Effector memory CD8-positive, alpha-beta T cell (primary cell): ENCODE measurements at regions not wholly inside any gene's neighbourhood (a gene's known extent, or its start where the extent isn't known, plus 50 kb on each side); places are given as distances from the start of the nearest gene placed in this dataset.

Experiments
- ATAC-seq: fragments of 150-1000 bp; cut with Tn5 transposase; replicated peaks from 2 replicates; pipeline ENCODE4 v1.10.0; 2021; ENCODE audit warnings: mild to moderate bottlenecking, moderate library complexity
- DNase-seq, 3 experiments: peaks; one replicate each; pipeline ENCODE4 v3.0.0; 2021
- H3K27ac Mint-ChIP-seq, 2 donors: one replicate each; pipeline ENCODE4 v1.8.0; 2022; ENCODE audit warnings: mild to moderate bottlenecking in 2 of 2, mixed read lengths in 2 of 2, moderate library complexity in 2 of 2
- H3K27me3 Mint-ChIP-seq, 2 donors: one replicate each; pipeline ENCODE4 v1.8.0; 2022; ENCODE audit warnings: mixed read lengths in 2 of 2
- H3K36me3 Mint-ChIP-seq: one replicate; pipeline ENCODE4 v1.8.0; 2022; ENCODE audit warnings: mild to moderate bottlenecking, moderate library complexity, mixed read lengths; ENCODE audit not compliant: insufficient read depth
- H3K4me1 Mint-ChIP-seq, 2 donors: one replicate each; pipeline ENCODE4 v1.8.0; 2022; ENCODE audit warnings: low read depth in 2 of 2, mixed read lengths in 2 of 2
- H3K4me3 Mint-ChIP-seq, 2 donors: one replicate each; pipeline ENCODE4 v1.8.0; 2022; ENCODE audit warnings: mild to moderate bottlenecking in 2 of 2, mixed read lengths in 2 of 2, moderate library complexity in 2 of 2
- H3K9me3 Mint-ChIP-seq, 2 donors: one replicate each; pipeline ENCODE4 v1.8.0; 2022; ENCODE audit warnings: mixed read lengths in 2 of 2

- Mint-ChIP-seq H3K27ac (no peak overlapping the region), H3K4me3 (no peak overlapping the region), H3K4me1 (no peaks in the 10 kb centered on the region), H3K27me3 (peaks cover 40 to 70% of the 10 kb centered on the region in 2 donors), H3K9me3 (no peaks in the 10 kb centered on the region), H3K36me3 (peaks cover 2% of the 10 kb centered on the region)
- ATAC-seq (no peak), DNase-seq (no peak)
These were observed 457.7 kb downstream of the BRD1 start for GRCh38 chr22:49369726-49370626.

DNA sequence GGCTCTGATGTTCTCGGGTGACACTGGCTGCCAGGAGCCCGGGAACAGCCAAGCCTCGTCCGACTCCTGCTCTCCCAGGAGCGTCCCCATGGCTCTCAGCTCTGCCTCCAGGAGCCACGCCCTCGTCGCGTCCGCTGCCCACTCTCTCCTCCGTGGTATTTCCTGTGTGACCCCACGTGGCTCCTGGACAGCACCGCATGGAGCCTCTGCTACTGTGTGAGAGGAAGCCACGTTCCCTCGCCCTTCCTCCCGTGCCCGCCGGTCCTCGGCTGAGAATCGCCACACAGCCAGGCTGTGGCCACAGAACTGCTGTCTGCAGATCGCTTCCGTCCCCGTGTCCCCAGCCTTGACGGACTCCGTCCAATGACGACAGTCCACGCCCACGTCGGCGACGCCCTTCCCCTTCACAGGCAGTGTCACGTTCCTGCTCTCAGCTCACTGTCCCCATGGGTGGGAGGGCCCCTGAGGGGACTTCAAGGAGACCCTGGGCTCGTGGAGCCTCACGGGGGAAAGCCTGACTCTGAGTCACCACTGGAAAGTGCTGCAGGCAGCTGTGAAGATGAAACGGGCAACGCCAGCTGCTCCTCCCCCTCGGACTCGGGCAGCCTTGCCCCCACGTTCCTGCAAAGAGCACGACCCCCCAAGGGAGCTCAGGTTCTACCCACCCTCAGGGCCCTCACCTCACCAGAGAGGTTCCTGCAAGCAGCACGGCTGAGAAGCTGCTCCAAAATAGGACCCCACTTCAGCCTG, 458.5 kb downstream of the BRD1 start:
- ATAC-seq, result no peak
- Mint-ChIP-seq H3K4me3 (peak overlapping the region in 1 of 2 donors; percentile 51), H3K27ac (no peak overlapping the region), H3K36me3 (peaks cover 2% of the 10 kb centered on the region), H3K27me3 (peaks cover 40 to 71% of the 10 kb centered on the region in 2 donors), H3K9me3 (no peaks in the 10 kb centered on the region), H3K4me1 (no peaks in the 10 kb centered on the region)
- no peak for DNase-seq

- Mint-ChIP-seq H3K27me3 (peaks cover 38 to 70% of the 10 kb centered on the region in 2 donors), H3K4me3 (no peak overlapping the region), H3K27ac (no peak overlapping the region), H3K9me3 (no peaks in the 10 kb centered on the region), H3K36me3 (peaks cover 2% of the 10 kb centered on the region), H3K4me1 (no peaks in the 10 kb centered on the region)
- no peak for ATAC-seq
- DNase-seq, result no peak
These were observed 459.3 kb downstream of the BRD1 start for GRCh38 chr22:49368221-49368975.

DNA sequence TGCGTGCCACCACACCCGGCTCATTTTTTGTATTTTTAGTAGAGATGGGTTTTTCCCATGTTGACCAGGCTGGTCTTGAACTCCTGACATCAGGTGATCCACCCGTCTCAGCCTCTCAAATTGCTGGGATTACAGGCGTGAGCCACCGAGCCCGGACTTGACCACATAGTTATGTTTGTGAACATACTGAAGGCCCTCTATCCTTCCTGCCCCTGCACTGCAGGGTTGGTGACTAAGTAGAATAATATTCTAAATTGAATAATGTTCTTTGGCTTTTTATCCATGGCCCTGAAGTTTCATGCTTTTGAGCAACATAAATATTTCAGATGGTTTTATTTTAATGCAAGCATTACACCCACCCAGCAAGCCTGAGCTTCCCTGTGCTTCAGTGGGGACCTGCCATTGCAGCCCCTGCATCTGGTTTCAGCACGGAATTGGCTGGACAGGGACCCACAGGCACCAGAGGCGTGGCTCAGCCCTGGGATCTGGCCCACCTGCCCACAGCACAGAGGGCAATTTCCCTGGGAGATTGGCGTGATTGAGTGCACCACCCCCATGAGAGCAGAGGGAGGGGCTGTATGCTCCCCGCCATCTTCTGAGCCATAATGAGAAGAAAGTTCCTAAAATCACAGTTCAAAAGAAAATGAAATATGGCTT, 460.5 kb downstream of the BRD1 start:
- DNase-seq (no peak), ATAC-seq (no peak)
- no peaks in the 10 kb centered on the region for H3K4me1 Mint-ChIP-seq
- no peak overlapping the region for H3K4me3 Mint-ChIP-seq
- H3K9me3 Mint-ChIP-seq, result no peaks in the 10 kb centered on the region
- peaks cover 2% of the 10 kb centered on the region for H3K36me3 Mint-ChIP-seq
- H3K27ac Mint-ChIP-seq, result no peak overlapping the region
- peaks cover 31 to 57% of the 10 kb centered on the region in 2 donors for H3K27me3 Mint-ChIP-seq

DNA sequence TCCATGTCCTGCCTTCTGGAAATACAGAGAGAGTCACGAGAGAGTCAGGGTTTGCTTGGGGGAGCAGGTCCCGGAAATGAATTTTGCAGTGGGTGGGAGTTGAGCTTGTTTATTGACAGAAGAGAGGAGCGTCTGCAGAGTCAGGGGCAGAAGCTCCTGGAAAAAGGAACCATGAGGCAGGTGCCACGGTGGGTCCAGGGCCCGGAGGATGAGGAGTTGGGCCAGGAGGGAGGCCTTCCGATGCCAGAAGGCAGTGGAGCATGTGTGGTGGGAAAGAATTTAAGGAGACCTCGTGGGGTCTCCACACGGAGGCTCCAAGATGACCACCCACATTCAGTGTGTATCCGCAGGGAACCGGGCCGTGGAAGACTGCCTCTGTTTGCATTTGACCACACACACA, 461.2 kb downstream of the BRD1 start:
- Mint-ChIP-seq H3K4me3 (no peak overlapping the region), H3K9me3 (no peaks in the 10 kb centered on the region), H3K27me3 (peaks cover 31 to 55% of the 10 kb centered on the region in 2 donors), H3K4me1 (no peaks in the 10 kb centered on the region), H3K36me3 (peaks cover 2% of the 10 kb centered on the region), H3K27ac (no peak overlapping the region)
- ATAC-seq (no peak), DNase-seq (no peak)

GRCh38 chr22:49365910-49366309, 461.8 kb downstream of the BRD1 start:
- ATAC-seq, result no peak
- Mint-ChIP-seq H3K27me3 (peaks cover 32 to 52% of the 10 kb centered on the region in 2 donors), H3K36me3 (peaks cover 2% of the 10 kb centered on the region), H3K4me1 (no peaks in the 10 kb centered on the region), H3K9me3 (no peaks in the 10 kb centered on the region), H3K27ac (no peak overlapping the region), H3K4me3 (no peak overlapping the region)
- no peak for DNase-seq

DNA sequence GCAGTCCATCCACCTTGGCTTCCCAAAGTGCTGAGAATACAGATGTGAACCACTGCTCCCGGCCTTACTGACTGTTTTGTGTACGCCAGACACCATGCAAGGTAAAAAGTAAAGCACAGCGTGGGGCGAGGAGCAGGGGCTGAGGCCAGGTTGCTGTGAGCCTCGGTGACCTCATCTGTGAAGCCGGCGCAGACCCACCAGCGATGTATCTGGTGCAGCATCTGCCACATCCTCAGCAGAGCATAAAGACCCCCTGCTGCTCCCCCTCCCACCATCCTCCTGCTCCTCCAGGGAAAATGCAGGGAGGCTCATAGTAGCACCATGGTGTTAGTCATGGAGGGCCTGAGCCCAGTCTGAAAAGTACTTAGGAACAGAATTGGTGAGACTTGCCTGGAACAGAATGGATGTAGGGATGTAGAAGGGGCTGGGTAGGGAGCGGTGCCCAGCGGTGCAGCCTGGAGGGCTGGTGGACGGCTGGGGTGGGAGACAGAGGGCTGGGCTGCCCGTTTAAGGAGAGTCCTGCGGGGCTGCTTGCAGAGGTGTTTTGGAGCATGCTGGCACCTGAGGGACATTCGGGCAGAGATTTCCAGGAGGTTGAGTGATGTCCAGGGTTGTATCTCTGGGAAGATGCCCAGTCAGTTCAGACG, 462.4 kb downstream of the BRD1 start:
- DNase-seq, result no peak

GRCh38 chr22:49364398-49364797, 463.3 kb downstream of the BRD1 start:
- H3K9me3 Mint-ChIP-seq, result no peaks in the 10 kb centered on the region
- H3K4me3 Mint-ChIP-seq, result no peak overlapping the region
- no peaks in the 10 kb centered on the region for H3K4me1 Mint-ChIP-seq
- no peak overlapping the region for H3K27ac Mint-ChIP-seq
- DNase-seq (no peak), ATAC-seq (no peak)
- H3K36me3 Mint-ChIP-seq, result peaks cover 2% of the 10 kb centered on the region
- H3K27me3 Mint-ChIP-seq, result peaks cover 30 to 37% of the 10 kb centered on the region in 2 donors

More for the DNA sequence above, 462.4 kb downstream of the BRD1 start:
- Mint-ChIP-seq H3K27me3 (peaks cover 36 to 46% of the 10 kb centered on the region in 2 donors), H3K27ac (no peak overlapping the region), H3K4me1 (no peaks in the 10 kb centered on the region), H3K36me3 (peaks cover 2% of the 10 kb centered on the region), H3K9me3 (no peaks in the 10 kb centered on the region), H3K4me3 (no peak overlapping the region)
- no peak for ATAC-seq

DNA sequence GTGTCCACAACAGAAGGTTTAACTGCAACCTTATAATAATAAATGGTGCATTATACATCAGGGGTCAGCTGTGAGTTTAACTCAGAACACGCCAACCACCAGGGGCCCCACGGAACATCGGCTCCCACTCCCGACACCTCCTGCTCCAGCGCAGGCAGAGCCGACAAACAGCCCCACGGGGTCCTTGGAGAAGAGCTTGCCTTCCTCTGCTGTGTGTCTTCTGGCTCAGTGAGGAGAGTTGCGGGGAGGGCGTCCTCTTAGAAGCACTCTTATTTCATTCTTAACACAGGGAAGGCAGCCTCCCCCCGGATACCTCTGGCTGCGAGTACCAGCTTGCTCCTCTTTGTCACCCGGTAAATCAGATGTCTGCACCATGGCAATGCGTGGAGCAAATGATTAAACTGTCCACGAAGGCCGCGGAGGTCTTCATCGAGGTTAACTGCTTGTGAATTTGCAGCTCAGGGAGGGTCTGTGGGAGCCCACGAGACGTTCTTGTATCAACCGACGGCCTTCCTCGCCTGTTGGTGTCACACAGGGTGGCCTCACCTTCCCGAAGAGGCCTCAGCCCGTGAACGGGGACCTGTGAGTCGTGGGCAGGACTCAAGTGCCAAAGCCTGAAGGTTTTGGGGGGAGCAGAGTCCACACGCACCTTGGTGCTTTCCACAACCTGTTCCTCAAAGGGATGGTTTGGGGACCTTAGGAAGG, 464.0 kb downstream of the BRD1 start:
- Mint-ChIP-seq H3K4me1 (no peaks in the 10 kb centered on the region), H3K27me3 (peaks cover 24 to 30% of the 10 kb centered on the region in 2 donors), H3K27ac (no peak overlapping the region), H3K36me3 (peaks cover 2% of the 10 kb centered on the region), H3K4me3 (no peak overlapping the region), H3K9me3 (no peaks in the 10 kb centered on the region)
- ATAC-seq (no peak), DNase-seq (no peak)

DNA sequence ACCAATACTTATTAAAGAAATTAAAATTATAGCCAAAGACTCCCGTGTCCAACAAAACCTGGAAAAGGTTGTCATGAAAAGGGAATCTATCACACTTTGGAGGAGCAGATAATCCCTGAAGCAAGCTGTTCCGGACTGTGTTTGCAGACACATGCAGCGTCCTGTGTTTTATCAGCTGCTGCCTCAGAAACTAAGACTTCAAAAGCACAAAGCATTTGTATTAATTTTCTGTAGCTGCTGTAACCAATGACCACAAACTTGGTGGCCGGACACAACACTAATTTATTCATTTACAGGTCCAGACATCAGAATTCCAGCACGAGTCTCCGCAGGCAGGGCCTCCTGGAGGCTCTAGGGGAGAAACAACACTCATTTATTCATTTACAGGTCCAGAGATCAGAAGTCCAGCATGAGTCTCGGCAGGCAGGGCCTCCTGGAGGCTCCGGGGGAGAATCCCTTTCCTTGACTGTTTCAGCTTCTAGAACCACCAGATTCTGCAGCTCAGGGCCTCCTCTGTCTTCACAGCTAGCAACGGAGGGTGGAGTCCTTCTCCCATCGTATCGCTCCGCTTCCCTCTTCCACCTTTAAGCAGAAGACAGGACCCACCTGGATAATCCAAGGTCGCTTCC, 465.3 kb downstream of the BRD1 start:
- Mint-ChIP-seq H3K4me1 (no peaks in the 10 kb centered on the region), H3K27ac (no peak overlapping the region), H3K36me3 (no peaks in the 10 kb centered on the region), H3K27me3 (peaks cover 18 to 28% of the 10 kb centered on the region in 2 donors), H3K9me3 (no peaks in the 10 kb centered on the region), H3K4me3 (no peak overlapping the region)
- ATAC-seq (no peak), DNase-seq (no peak)

- H3K36me3 Mint-ChIP-seq, result no peaks in the 10 kb centered on the region
- DNase-seq (no peak), ATAC-seq (no peak)
- no peaks in the 10 kb centered on the region for H3K4me1 Mint-ChIP-seq
- no peak overlapping the region for H3K27ac Mint-ChIP-seq
- peaks cover 16 to 34% of the 10 kb centered on the region in 2 donors for H3K27me3 Mint-ChIP-seq
- H3K4me3 Mint-ChIP-seq, result no peak overlapping the region
- H3K9me3 Mint-ChIP-seq, result no peaks in the 10 kb centered on the region
These were observed 466.5 kb downstream of the BRD1 start for GRCh38 chr22:49361164-49361563.

DNA sequence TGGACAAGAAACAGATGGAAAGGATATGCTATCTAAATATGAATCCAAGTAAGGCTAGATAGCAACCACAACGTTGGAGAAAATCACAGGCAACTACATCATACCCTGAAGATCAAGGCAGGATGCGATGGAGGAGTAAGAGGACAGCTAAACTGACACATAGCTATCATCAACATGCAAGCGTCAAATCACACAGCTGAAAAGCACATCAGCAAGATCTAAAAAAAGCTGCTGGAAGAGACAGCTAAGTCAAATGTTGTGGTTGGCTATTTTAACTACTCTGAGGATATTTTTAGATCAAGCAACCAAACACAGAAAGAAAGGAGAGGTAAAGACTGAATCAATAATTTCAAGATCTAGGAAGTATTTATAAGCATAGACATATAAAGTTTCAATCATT, 466.9 kb downstream of the BRD1 start:
- no peaks in the 10 kb centered on the region for H3K4me1 Mint-ChIP-seq
- no peak for DNase-seq
- H3K36me3 Mint-ChIP-seq, result no peaks in the 10 kb centered on the region
- no peak overlapping the region for H3K27ac Mint-ChIP-seq
- no peaks in the 10 kb centered on the region for H3K9me3 Mint-ChIP-seq
- no peak for ATAC-seq
- H3K4me3 Mint-ChIP-seq, result no peak overlapping the region
- peaks cover 15 to 34% of the 10 kb centered on the region in 2 donors for H3K27me3 Mint-ChIP-seq
